ENCODE measurements at regions not wholly inside any gene's neighbourhood (a gene's known extent, or its start where the extent isn't known, plus 50 kb on each side); places are given as distances from the start of the nearest gene placed in this dataset.
"Not testable (repeated sequence)": the region's sequence is repeated elsewhere in the genome, so short reads cannot be mapped to it uniquely, and the experiment has no call there.

- DNase-seq (no peak), FAIRE-seq (no peak), ATAC-seq (no peak)
- no peaks in the 10 kb centered on the region for H3K9me3 ChIP-seq
- H3K27me3 ChIP-seq = no peaks in the 10 kb centered on the region
- H3K4me3 ChIP-seq = no peak overlapping the region
- no peak overlapping the region for H3K27ac ChIP-seq
- WGBS, 2 donors = 44 to 45% methylated on average over 4 of the region's 4 CpGs
- H3K36me3 ChIP-seq = no peaks in the 10 kb centered on the region
- H3K4me1 ChIP-seq = no peaks in the 10 kb centered on the region
- TF ChIP-seq, protein P1, sequence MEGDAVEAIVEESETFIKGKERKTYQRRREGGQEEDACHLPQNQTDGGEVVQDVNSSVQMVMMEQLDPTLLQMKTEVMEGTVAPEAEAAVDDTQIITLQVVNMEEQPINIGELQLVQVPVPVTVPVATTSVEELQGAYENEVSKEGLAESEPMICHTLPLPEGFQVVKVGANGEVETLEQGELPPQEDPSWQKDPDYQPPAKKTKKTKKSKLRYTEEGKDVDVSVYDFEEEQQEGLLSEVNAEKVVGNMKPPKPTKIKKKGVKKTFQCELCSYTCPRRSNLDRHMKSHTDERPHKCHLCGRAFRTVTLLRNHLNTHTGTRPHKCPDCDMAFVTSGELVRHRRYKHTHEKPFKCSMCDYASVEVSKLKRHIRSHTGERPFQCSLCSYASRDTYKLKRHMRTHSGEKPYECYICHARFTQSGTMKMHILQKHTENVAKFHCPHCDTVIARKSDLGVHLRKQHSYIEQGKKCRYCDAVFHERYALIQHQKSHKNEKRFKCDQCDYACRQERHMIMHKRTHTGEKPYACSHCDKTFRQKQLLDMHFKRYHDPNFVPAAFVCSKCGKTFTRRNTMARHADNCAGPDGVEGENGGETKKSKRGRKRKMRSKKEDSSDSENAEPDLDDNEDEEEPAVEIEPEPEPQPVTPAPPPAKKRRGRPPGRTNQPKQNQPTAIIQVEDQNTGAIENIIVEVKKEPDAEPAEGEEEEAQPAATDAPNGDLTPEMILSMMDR (IDR thresholded peaks at IDR 0.05) = no peak
- intact Hi-C loops (cut with DNase I) = no loop called here
Observed at GRCh38 chr5:53291047-53291446, 181.5 kb upstream of the MOCS2 start.

DNA sequence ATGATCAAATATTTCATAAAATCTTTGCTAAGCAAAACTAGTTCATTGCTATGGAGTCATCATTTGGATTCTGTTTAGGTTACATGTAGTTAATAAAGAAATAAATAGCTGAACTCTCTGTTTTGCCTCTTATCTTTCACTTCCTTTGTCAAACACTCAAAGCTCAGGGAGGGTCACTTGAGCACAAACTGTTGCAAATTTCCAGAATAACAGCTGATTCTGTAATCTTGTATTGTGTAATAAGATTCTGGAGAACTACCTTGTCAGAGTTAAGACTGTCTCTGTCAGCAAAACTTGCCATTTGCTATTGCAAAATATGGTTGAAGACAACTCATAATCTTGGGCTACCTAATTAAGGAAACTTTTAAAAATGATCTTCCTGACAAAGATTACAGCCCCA, 182.0 kb upstream of the MOCS2 start:
- FAIRE-seq = no peak
- no peaks in the 10 kb centered on the region for H3K9me3 ChIP-seq

DNA sequence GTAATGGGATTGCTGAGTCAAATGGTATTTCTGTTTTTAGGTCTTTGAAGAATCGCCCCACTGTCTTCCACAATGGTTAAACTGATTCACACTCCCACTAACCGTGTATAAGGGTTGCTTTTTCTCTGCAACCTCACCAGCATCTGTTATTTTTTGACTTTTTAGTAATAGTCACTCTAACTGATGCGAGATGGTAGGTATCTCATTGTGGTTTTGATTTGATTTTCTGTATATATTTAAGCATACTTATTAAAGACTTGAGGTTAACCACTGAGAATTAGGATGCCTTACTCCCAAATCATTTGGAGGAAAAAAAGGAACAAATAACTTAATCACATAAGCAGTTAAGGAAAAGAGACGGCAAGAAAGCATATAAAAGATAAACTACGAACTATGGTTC, 181.6 kb upstream of the FST start:
- ATAC-seq (no peak), DNase-seq (no peak), FAIRE-seq (no peak)
- Histone ChIP-seq H3K36me3 (no peaks in the 10 kb centered on the region), H3K27me3 (no peaks in the 10 kb centered on the region), H3K4me3 (no peak overlapping the region), H3K4me1 (no peaks in the 10 kb centered on the region), H3K9me3 (no peaks in the 10 kb centered on the region), H3K27ac (no peak overlapping the region)
- WGBS, 2 donors = 51 to 70% methylated on average over 5 of the region's 5 CpGs
- intact Hi-C loops (cut with DNase I) = no loop called here
- TF ChIP-seq, protein P1 (IDR thresholded peaks at IDR 0.05) = no peak

More for the DNA sequence above, 182.0 kb upstream of the MOCS2 start:
- H3K27ac ChIP-seq = no peak overlapping the region
- TF ChIP-seq, protein P1 (IDR thresholded peaks at IDR 0.05) = no peak
- intact Hi-C loops (cut with DNase I) = no loop called here
- H3K4me1 ChIP-seq = no peaks in the 10 kb centered on the region
- ATAC-seq (peak in 2 of 4 donors; percentile 34 to 61), DNase-seq (no peak)
- H3K4me3 ChIP-seq = no peak overlapping the region
- no peaks in the 10 kb centered on the region for H3K27me3 ChIP-seq
- no peaks in the 10 kb centered on the region for H3K36me3 ChIP-seq

DNA sequence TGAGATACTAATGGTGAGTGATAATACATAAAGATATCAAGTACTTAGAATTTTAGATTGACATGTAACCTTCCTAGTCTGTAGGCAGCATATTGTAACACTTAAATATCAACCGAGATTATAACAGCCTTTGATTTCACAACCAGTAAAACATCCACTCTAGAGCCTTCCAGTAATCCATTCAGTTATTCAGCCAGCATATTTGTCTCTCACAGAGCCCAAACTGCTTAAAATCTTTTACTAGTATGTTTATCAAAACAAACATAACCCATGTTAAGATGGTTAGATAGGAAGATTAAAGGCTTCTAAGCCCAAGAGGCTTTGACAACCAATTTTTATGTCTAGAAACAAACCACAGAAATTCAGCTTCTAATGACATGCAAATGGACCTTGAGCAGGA, 177.9 kb upstream of the FST start:
- H3K4me1 ChIP-seq = no peaks in the 10 kb centered on the region
- intact Hi-C loops (cut with DNase I) = no loop called here
- no peak overlapping the region for H3K4me3 ChIP-seq
- DNase-seq (no peak), FAIRE-seq (no peak), ATAC-seq (peak in 1 of 4 donors; percentile 30)
- TF ChIP-seq, protein P1 (IDR thresholded peaks at IDR 0.05) = no peak
- no peak overlapping the region for H3K27ac ChIP-seq
- no peaks in the 10 kb centered on the region for H3K27me3 ChIP-seq
- WGBS, 2 donors = 33 to 51% methylated on average over 1 of the region's 1 CpG
- no peaks in the 10 kb centered on the region for H3K9me3 ChIP-seq
- H3K36me3 ChIP-seq = no peaks in the 10 kb centered on the region

- Histone ChIP-seq H3K9me3 (no peaks in the 10 kb centered on the region), H3K27ac (no peak overlapping the region), H3K27me3 (no peaks in the 10 kb centered on the region), H3K4me1 (no peaks in the 10 kb centered on the region), H3K36me3 (no peaks in the 10 kb centered on the region), H3K4me3 (no peak overlapping the region)
- intact Hi-C loops (cut with DNase I) = no loop called here
- TF ChIP-seq, protein P1 (IDR thresholded peaks at IDR 0.05) = no peak
- peak in 1 of 4 donors; percentile 52 for ATAC-seq
- no peak for DNase-seq
- WGBS, 2 donors = 26 to 28% methylated on average over 1 of the region's 1 CpG
- FAIRE-seq = no peak
Observed at GRCh38 chr5:53303105-53303504, 177.3 kb upstream of the FST start.

DNA sequence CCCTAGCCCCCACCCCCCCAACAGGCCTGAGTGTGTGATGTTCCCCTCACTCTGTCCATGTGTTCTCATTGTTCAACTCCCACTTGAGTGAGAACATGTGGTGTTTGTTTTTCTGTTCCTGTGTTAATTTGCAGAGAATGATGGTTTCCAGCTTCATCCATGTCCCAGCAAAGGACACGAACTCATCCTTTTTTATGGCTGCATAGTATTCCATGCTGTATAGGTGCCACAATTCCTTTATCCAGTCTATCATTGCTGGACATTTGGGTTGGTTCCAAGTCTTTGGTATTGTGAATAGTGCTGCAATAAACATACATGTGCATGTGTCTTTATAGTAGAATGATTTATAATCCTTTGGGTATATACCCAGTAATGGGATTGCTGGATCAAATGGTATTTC, 175.1 kb upstream of the FST start:
- H3K27ac ChIP-seq; H3K4me1 ChIP-seq; FAIRE-seq; H3K4me3 ChIP-seq; ATAC-seq; DNase-seq; intact Hi-C loops (cut with DNase I); H3K9me3 ChIP-seq; H3K27me3 ChIP-seq; H3K36me3 ChIP-seq: not testable (repeated sequence)
- 58 to 67% methylated on average over 1 of the region's 1 CpG for WGBS, 2 donors
